ENCODE measurements at regions not wholly inside any gene's neighbourhood (a gene's known extent, or its start where the extent isn't known, plus 50 kb on each side); places are given as distances from the start of the nearest gene placed in this dataset.

- ATAC-seq: no peak
Measured at GRCh38 chr6:15897063-15897876, 231.6 kb upstream of the MYLIP start.

More at GRCh38 chr6:15897063-15897876, 231.6 kb upstream of the MYLIP start:
- no TSS peak for BruUV-seq (replicated peaks)
- DNase-seq (ENCODE audit: low read depth, low spot score): no peak
- no peak overlapping the region for H3K27ac ChIP-seq (ENCODE audit: low read length)
- in situ Hi-C loops (cut with HindIII; ENCODE audit: low pct_unique_long_range_greater_than_20kb, low sequenced_read_pairs): no loop called here
- H3K27me3 ChIP-seq (ENCODE audit: control insufficient read depth, insufficient read depth, low read length): no peaks in the 10 kb centered on the region
- ChIA-PET CTCF (no interaction called here), POLR2A (no interaction called here)
- H3K4me1 ChIP-seq (ENCODE audit: control insufficient read depth, insufficient read depth, low read length): no peaks in the 10 kb centered on the region
- no peaks in the 10 kb centered on the region for H3K9me3 ChIP-seq (ENCODE audit: control insufficient read depth, insufficient read depth, low read depth, low read length)
- no peak for TF ChIP-seq POLR2AphosphoS5 (IDR thresholded peaks at IDR 0.05; ENCODE audit: low read depth, low read length)
- TF ChIP-seq TCF7L2 (IDR thresholded peaks at IDR 0.05; ENCODE audit: low read depth, low read length): no peak
- no peak for TF ChIP-seq REST (IDR thresholded peaks at IDR 0.05; ENCODE audit: insufficient read depth in 1 of 2, low read depth in 2 of 2, low read length in 1 of 2)
- TF ChIP-seq SIN3A (IDR thresholded peaks at IDR 0.05; ENCODE audit: borderline replicate concordance, insufficient read depth, low read depth, low read length): no peak
- TF ChIP-seq CTCF (IDR thresholded peaks at IDR 0.05): no peak
- H3K36me3 ChIP-seq (ENCODE audit: control insufficient read depth, insufficient read depth, low read length): no peaks in the 10 kb centered on the region
- no peak overlapping the region for H3K4me3 ChIP-seq (ENCODE audit: low read depth in 2 of 2, low read length in 2 of 2)
- intact Hi-C loops (cut with micrococcal nuclease; ENCODE audit: unreplicated experiment): no loop called here

Measured in Panc1 (cell line).